H9 (cell line): ENCODE measurements at regions not wholly inside any gene's neighbourhood (a gene's known extent, or its start where the extent isn't known, plus 50 kb on each side); places are given as distances from the start of the nearest gene placed in this dataset.

Source experiments
- DNase-seq: peaks from one replicate; pipeline ENCODE4 v3.0.0-alpha.2; 2017
- H2AFZ ChIP-seq: one replicate; pipeline ENCODE4 v1.6.1; 2013; ENCODE audit warnings: mild to moderate bottlenecking, low read length, control low read depth, moderate library complexity
- H2AK5ac ChIP-seq: 2 replicates; pipeline ENCODE4 v1.6.1; 2013; ENCODE audit warnings: low read length, control low read depth, mixed read lengths; ENCODE audit not compliant: insufficient read length
- H2BK120ac ChIP-seq: one replicate; pipeline ENCODE4 v1.6.1; 2013; ENCODE audit warnings: low read depth, mild to moderate bottlenecking, low read length, control low read depth, inconsistent platforms; ENCODE audit not compliant: poor library complexity, severe bottlenecking
- H2BK12ac ChIP-seq: 2 replicates; pipeline ENCODE4 v1.6.1; 2013; ENCODE audit warnings: low read length, control low read depth, mixed read lengths, low read depth; ENCODE audit not compliant: insufficient read length
- H2BK15ac ChIP-seq: 2 replicates; pipeline ENCODE4 v1.6.1; 2013; ENCODE audit warnings: low read depth, low read length, control low read depth
- H2BK20ac ChIP-seq: one replicate; pipeline ENCODE4 v1.6.1; 2013; ENCODE audit warnings: low read depth, mild to moderate bottlenecking, low read length, control low read depth, inconsistent platforms; ENCODE audit not compliant: poor library complexity, severe bottlenecking
- H2BK5ac ChIP-seq: 2 replicates; pipeline ENCODE4 v1.6.1; 2013; ENCODE audit warnings: low read length, control low read depth, mixed read lengths; ENCODE audit not compliant: insufficient read length
- H3K14ac ChIP-seq: 2 replicates; pipeline ENCODE4 v1.6.1; 2013; ENCODE audit warnings: low read length, control low read depth; ENCODE audit not compliant: insufficient read depth
- H3K18ac ChIP-seq: 2 replicates; pipeline ENCODE4 v1.6.1; 2013; ENCODE audit warnings: low read depth, mild to moderate bottlenecking, mixed read lengths, low read length, control low read depth; ENCODE audit not compliant: insufficient read length
- H3K23ac ChIP-seq: 2 replicates; pipeline ENCODE4 v1.6.1; 2013; ENCODE audit warnings: low read length, control low read depth, mixed read lengths, low read depth; ENCODE audit not compliant: insufficient read length
- H3K23me2 ChIP-seq: 2 replicates; pipeline ENCODE4 v1.6.1; 2013; ENCODE audit warnings: low read depth, mild to moderate bottlenecking, mixed read lengths, low read length, control low read depth; ENCODE audit not compliant: insufficient read length, poor library complexity, severe bottlenecking
- H3K27ac ChIP-seq: 2 replicates; pipeline ENCODE4 v1.5.1; 2013; ENCODE audit warnings: low read length, control low read depth, mixed read lengths, low read depth; ENCODE audit not compliant: insufficient read length
- H3K27me3 ChIP-seq: 2 replicates; pipeline ENCODE4 v1.6.1; 2013; ENCODE audit warnings: low read length, control low read depth, inconsistent platforms; ENCODE audit not compliant: insufficient read depth
- H3K4ac ChIP-seq: 2 replicates; pipeline ENCODE4 v1.6.1; 2013; ENCODE audit warnings: low read depth, mild to moderate bottlenecking, control low read depth, inconsistent platforms, low read length, moderate library complexity
- H3K4me1 ChIP-seq: 2 replicates; pipeline ENCODE4 v1.6.1; 2013; ENCODE audit warnings: low read length, control low read depth, inconsistent platforms; ENCODE audit not compliant: insufficient read depth
- H3K4me2 ChIP-seq: 2 replicates; pipeline ENCODE4 v1.6.1; 2013; ENCODE audit warnings: low read length, control low read depth, mixed read lengths; ENCODE audit not compliant: insufficient read length, insufficient read depth
- H3K56ac ChIP-seq: 2 replicates; pipeline ENCODE4 v1.6.1; 2013; ENCODE audit warnings: low read depth, mild to moderate bottlenecking, mixed read lengths, low read length, control low read depth; ENCODE audit not compliant: insufficient read length
- H3K79me1 ChIP-seq: 2 replicates; pipeline ENCODE4 v1.6.1; 2013; ENCODE audit warnings: low read depth, mild to moderate bottlenecking, moderate library complexity, low read length, control low read depth, inconsistent platforms; ENCODE audit not compliant: insufficient read depth, poor library complexity, severe bottlenecking
- H3K79me2 ChIP-seq: 2 replicates; pipeline ENCODE4 v1.6.1; 2013; ENCODE audit warnings: low read length, control low read depth, inconsistent platforms; ENCODE audit not compliant: insufficient read depth
- H3K9ac ChIP-seq: 2 replicates; pipeline ENCODE4 v1.6.1; 2013; ENCODE audit warnings: low read length, control low read depth, mixed read lengths; ENCODE audit not compliant: insufficient read length; ENCODE audit errors: extremely low read depth
- H3K9me3 ChIP-seq: one replicate; pipeline ENCODE4 v1.6.1; 2013; ENCODE audit warnings: low read depth, low read length, inconsistent platforms; ENCODE audit not compliant: control insufficient read depth
- H3T11ph ChIP-seq: one replicate; pipeline ENCODE4 v1.6.1; 2013; ENCODE audit warnings: mild to moderate bottlenecking, low read length, control low read depth, inconsistent platforms
- H4K20me1 ChIP-seq: one replicate; pipeline ENCODE4 v1.6.1; 2013; ENCODE audit not compliant: control insufficient read depth, insufficient read length, insufficient read depth
- H4K5ac ChIP-seq: 2 replicates; pipeline ENCODE4 v1.6.1; 2013; ENCODE audit warnings: low read depth, mild to moderate bottlenecking, mixed read lengths, low read length, control low read depth; ENCODE audit not compliant: insufficient read length
- H4K8ac ChIP-seq: replicated peaks from 2 replicates; pipeline ENCODE4 v1.6.1; 2013; ENCODE audit warnings: low read length, control low read depth, mixed read lengths, low read depth; ENCODE audit not compliant: insufficient read length
- H4K91ac ChIP-seq: 2 replicates; pipeline ENCODE4 v1.6.1; 2013; ENCODE audit warnings: low read depth, mild to moderate bottlenecking, moderate library complexity, mixed read lengths, low read length, control low read depth; ENCODE audit not compliant: insufficient read length
- H3K27ac Mint-ChIP-seq, 3 experiments: 2 replicates in 2 of 3; 3 replicates in 1 of 3; pipeline ENCODE4 v1.8.0; 2020 to 2021; ENCODE audit warnings: mixed read lengths in 3 of 3, mild to moderate bottlenecking in 1 of 3, moderate library complexity in 1 of 3
- H3K27me3 Mint-ChIP-seq: 2 replicates; pipeline ENCODE4 v1.8.0; 2021; ENCODE audit warnings: low read depth, mild to moderate bottlenecking, moderate library complexity, mixed read lengths
- H3K36me3 Mint-ChIP-seq, 3 experiments: 2 replicates in 2 of 3; 3 replicates in 1 of 3; pipeline ENCODE4 v1.8.0; 2020 to 2021; ENCODE audit warnings: low read depth in 3 of 3, mixed read lengths in 3 of 3; ENCODE audit not compliant: insufficient read depth in 1 of 3
- H3K4me1 Mint-ChIP-seq, 2 experiments: 2 replicates each; pipeline ENCODE4 v1.8.0; 2020; ENCODE audit warnings: mixed read lengths in 2 of 2
- H3K4me3 Mint-ChIP-seq, 2 experiments: 2 replicates in 1 of 2; 3 replicates in 1 of 2; pipeline ENCODE4 v1.8.0; 2020 to 2021; ENCODE audit warnings: mild to moderate bottlenecking in 2 of 2, mixed read lengths in 2 of 2, moderate library complexity in 1 of 2
- H3K9me3 Mint-ChIP-seq, 2 experiments: 2 replicates in 1 of 2; 3 replicates in 1 of 2; pipeline ENCODE4 v1.8.0; 2020; ENCODE audit warnings: mild to moderate bottlenecking in 2 of 2, mixed read lengths in 2 of 2, moderate library complexity in 1 of 2
- WGBS: extraction: QIAGEN DNeasy Blood & Tissue Kit; methylation state at CpG from one replicate; pipeline ENCODE4 v1.1.7; 2013; ENCODE audit warnings: missing lambda C conversion rate, low lambda C conversion rate, mixed read lengths; ENCODE audit not compliant: insufficient read length; ENCODE audit errors: extremely low coverage; 5-methylcytosine and 5-hydroxymethylcytosine counted together
- TF ChIP-seq, protein P1 (sequence below): fragments of 200-600 bp; sonication (generic); conservative IDR thresholded peaks from 3 replicates; pipeline ENCODE4 v1.8.0; 2021; ENCODE audit warnings: antibody characterized with exemption, mild to moderate bottlenecking

DNA sequence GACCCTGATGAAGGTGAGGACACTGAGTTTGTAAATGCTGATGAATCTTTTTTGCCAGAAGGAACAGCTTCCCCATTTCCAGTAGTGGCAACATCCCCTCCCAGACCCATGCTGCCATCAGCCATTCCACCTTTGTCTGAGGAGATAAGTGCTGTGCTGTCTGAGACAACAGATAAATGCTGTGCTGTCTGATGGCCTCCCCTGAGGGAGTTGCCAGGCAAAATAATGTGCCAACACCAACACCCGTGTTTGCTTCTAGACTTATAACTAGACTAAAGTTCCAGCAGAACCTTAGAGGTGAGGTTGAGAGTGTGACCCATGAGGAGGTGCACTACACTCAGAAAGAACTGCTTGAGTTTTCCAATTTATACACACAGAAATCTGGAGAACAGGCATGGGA is 349.5 kb downstream of the C12orf75 start:
- Histone ChIP-seq H3K79me1 (no peaks in the 10 kb centered on the region), H2BK15ac (no peak overlapping the region), H4K91ac (no peak overlapping the region), H2BK5ac (no peak overlapping the region), H3K56ac (no peak overlapping the region), H3K23me2 (no peaks in the 10 kb centered on the region), H3T11ph (no peak overlapping the region), H3K4ac (no peak overlapping the region), H3K27ac (no peak overlapping the region), H3K79me2 (no peaks in the 10 kb centered on the region), H2AFZ (no peak overlapping the region), H2BK12ac (no peak overlapping the region), H3K27me3 (no peaks in the 10 kb centered on the region; the same call in 1 of the 2 replicates), H3K14ac (no peak overlapping the region), H4K20me1 (no peaks in the 10 kb centered on the region), H3K18ac (no peak overlapping the region), H3K23ac (no peak overlapping the region), H2AK5ac (no peak overlapping the region), H3K9ac (no peak overlapping the region), H4K8ac (no peak overlapping the region), H2BK20ac (no peak overlapping the region), H3K9me3 (no peaks in the 10 kb centered on the region), H4K5ac (no peak overlapping the region), H2BK120ac (no peak overlapping the region), H3K4me2 (no peak overlapping the region), H3K4me1 (no peaks in the 10 kb centered on the region)
- no peak overlapping the region for H3K4me3 Mint-ChIP-seq
- peaks cover 8% of the 10 kb centered on the region; the same call in 1 of the 2 replicates for H3K27me3 Mint-ChIP-seq
- peaks cover 0 to 2% of the 10 kb centered on the region in 2 experiments; a peak in 1 of 5 replicates for H3K9me3 Mint-ChIP-seq
- H3K27ac Mint-ChIP-seq = no peak overlapping the region
- peaks cover 0 to 2% of the 10 kb centered on the region in 2 experiments; a peak in 1 of 4 replicates for H3K4me1 Mint-ChIP-seq
- DNase-seq = no peak
- TF ChIP-seq, protein P1, sequence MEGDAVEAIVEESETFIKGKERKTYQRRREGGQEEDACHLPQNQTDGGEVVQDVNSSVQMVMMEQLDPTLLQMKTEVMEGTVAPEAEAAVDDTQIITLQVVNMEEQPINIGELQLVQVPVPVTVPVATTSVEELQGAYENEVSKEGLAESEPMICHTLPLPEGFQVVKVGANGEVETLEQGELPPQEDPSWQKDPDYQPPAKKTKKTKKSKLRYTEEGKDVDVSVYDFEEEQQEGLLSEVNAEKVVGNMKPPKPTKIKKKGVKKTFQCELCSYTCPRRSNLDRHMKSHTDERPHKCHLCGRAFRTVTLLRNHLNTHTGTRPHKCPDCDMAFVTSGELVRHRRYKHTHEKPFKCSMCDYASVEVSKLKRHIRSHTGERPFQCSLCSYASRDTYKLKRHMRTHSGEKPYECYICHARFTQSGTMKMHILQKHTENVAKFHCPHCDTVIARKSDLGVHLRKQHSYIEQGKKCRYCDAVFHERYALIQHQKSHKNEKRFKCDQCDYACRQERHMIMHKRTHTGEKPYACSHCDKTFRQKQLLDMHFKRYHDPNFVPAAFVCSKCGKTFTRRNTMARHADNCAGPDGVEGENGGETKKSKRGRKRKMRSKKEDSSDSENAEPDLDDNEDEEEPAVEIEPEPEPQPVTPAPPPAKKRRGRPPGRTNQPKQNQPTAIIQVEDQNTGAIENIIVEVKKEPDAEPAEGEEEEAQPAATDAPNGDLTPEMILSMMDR = no peak
- WGBS = no CpG with 5 or more reads among the region's 1 CpG
- no peaks in the 10 kb centered on the region; a peak in 1 of 7 replicates for H3K36me3 Mint-ChIP-seq
